PC-3 (cell line): ENCODE measurements at regions not wholly inside any gene's neighbourhood (a gene's known extent, or its start where the extent isn't known, plus 50 kb on each side); places are given as distances from the start of the nearest gene placed in this dataset.

Experiments used
- EZH2 ChIP-seq: fragments of 300-600 bp; sonication (generic); IDR thresholded peaks from one replicate; pipeline ENCODE4 v1.6.1; 2017; ENCODE audit warnings: antibody characterized with exemption, mild to moderate bottlenecking, low read length; ENCODE audit not compliant: unreplicated experiment
- EZH2phosphoT487 ChIP-seq: fragments of 300-600 bp; sonication (generic); IDR thresholded peaks from 2 replicates; pipeline ENCODE4 v1.6.1; 2018; ENCODE audit warnings: mild to moderate bottlenecking, antibody characterized with exemption, low read length, borderline replicate concordance
- TF ChIP-seq, protein P1 (sequence below): fragments of 300-600 bp; sonication (generic); conservative IDR thresholded peaks from 2 replicates; pipeline ENCODE4 v1.5.1; 2017; ENCODE audit warnings: antibody characterized with exemption, low read depth, mild to moderate bottlenecking, low read length

GRCh38 chr5:165573445-165573844, 2068.0 kb downstream of the MAT2B start:
- TF ChIP-seq, protein P1, sequence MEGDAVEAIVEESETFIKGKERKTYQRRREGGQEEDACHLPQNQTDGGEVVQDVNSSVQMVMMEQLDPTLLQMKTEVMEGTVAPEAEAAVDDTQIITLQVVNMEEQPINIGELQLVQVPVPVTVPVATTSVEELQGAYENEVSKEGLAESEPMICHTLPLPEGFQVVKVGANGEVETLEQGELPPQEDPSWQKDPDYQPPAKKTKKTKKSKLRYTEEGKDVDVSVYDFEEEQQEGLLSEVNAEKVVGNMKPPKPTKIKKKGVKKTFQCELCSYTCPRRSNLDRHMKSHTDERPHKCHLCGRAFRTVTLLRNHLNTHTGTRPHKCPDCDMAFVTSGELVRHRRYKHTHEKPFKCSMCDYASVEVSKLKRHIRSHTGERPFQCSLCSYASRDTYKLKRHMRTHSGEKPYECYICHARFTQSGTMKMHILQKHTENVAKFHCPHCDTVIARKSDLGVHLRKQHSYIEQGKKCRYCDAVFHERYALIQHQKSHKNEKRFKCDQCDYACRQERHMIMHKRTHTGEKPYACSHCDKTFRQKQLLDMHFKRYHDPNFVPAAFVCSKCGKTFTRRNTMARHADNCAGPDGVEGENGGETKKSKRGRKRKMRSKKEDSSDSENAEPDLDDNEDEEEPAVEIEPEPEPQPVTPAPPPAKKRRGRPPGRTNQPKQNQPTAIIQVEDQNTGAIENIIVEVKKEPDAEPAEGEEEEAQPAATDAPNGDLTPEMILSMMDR, result no peak
- TF ChIP-seq EZH2 (no peak), EZH2phosphoT487 (no peak)
